ENCODE measurements at regions not wholly inside any gene's neighbourhood (a gene's known extent, or its start where the extent isn't known, plus 50 kb on each side); places are given as distances from the start of the nearest gene placed in this dataset.

DNA sequence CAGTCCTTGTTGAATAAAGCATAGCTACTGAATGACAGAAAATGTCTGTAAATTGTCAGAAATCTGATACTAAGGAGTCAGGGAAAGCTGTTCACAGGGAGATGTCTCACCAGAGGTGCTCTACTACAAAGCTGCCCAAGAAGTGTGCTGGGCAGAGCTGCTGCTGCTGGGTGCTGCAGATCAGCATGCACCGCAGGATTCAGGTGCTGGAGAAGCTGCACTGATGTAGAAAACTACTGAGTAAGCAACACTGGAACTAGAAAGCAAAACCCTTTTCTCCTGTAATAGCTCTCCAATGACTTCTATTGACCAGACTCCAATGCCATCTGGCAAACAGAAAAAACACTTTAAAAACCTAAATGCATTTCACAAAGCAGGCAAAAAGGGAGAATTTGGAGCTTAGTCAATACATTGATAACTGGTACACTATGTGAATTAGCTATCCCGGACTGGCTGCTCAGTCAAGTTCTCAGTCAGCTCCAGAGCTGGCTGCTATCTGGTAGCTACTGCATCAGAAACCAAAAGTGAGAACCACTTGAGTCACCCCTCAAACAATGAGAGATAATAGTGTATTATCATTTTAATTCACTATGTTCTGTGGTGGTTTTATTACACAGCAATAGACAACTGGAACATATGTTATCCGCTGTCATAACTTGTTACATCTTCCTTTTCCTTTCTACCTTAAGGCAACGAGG lies 493.1 kb downstream of the CPS1 start:
- TF ChIP-seq, protein P1, sequence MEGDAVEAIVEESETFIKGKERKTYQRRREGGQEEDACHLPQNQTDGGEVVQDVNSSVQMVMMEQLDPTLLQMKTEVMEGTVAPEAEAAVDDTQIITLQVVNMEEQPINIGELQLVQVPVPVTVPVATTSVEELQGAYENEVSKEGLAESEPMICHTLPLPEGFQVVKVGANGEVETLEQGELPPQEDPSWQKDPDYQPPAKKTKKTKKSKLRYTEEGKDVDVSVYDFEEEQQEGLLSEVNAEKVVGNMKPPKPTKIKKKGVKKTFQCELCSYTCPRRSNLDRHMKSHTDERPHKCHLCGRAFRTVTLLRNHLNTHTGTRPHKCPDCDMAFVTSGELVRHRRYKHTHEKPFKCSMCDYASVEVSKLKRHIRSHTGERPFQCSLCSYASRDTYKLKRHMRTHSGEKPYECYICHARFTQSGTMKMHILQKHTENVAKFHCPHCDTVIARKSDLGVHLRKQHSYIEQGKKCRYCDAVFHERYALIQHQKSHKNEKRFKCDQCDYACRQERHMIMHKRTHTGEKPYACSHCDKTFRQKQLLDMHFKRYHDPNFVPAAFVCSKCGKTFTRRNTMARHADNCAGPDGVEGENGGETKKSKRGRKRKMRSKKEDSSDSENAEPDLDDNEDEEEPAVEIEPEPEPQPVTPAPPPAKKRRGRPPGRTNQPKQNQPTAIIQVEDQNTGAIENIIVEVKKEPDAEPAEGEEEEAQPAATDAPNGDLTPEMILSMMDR (IDR thresholded peaks at IDR 0.05) = no peak
- TF ChIP-seq POLR2A (IDR thresholded peaks at IDR 0.05) (no peak), POLR2AphosphoS5 (IDR thresholded peaks at IDR 0.05) (no peak), EP300 (IDR thresholded peaks at IDR 0.05) (no peak)
